Panc1 (cell line): ENCODE measurements at regions not wholly inside any gene's neighbourhood (a gene's known extent, or its start where the extent isn't known, plus 50 kb on each side); places are given as distances from the start of the nearest gene placed in this dataset.

Experiments
- ATAC-seq: fragments of 200-7000 bp; cut with Tn5 transposase; 2 replicates; pipeline ENCODE4 v1.9.1; 2020; ENCODE audit warnings: mild to moderate bottlenecking, moderate library complexity
- BruUV-seq: library from RNA; stranded (reverse); fragments of 400-500 nt; replicated peaks from 2 replicates; lab custom pipeline; 2021; lab: Mats Ljungman, UMichigan
- CTCF ChIA-PET: fragments of 300-600 bp; sonication (Branson Sonifier 250); formaldehyde crosslinking; loops from one replicate; lab custom pipeline; 2022; ENCODE audit warnings: antibody characterized with exemption; lab: Charles Lee
- POLR2A ChIA-PET: fragments of 300-600 bp; sonication (Branson Sonifier 250); formaldehyde crosslinking; loops from one replicate; lab custom pipeline; 2022; ENCODE audit warnings: antibody characterized with exemption; lab: Charles Lee
- DNase-seq: peaks from one replicate; pipeline ENCODE4 v3.0.0-alpha.2; 2010; ENCODE audit warnings: low read depth, low spot score
- H3K27ac ChIP-seq: 2 replicates; pipeline ENCODE4 v1.5.1; 2011; ENCODE audit warnings: mild to moderate bottlenecking, low read length, inconsistent platforms
- H3K27me3 ChIP-seq: fragments of 200-500 bp; sonication (Bioruptor generic); 2 replicates; pipeline ENCODE4 v1.6.0; 2014; ENCODE audit warnings: low read length, inconsistent platforms; ENCODE audit not compliant: control insufficient read depth, insufficient read depth
- H3K36me3 ChIP-seq: fragments of 200-500 bp; sonication (Bioruptor generic); 2 replicates; pipeline ENCODE4 v1.5.1; 2014; ENCODE audit warnings: inconsistent platforms, mild to moderate bottlenecking, low read length, moderate library complexity; ENCODE audit not compliant: control insufficient read depth, insufficient read depth
- H3K4me1 ChIP-seq: 2 replicates; pipeline ENCODE4 v1.5.1; 2011; ENCODE audit warnings: inconsistent platforms, mild to moderate bottlenecking, low read length, moderate library complexity; ENCODE audit not compliant: control insufficient read depth, insufficient read depth
- H3K4me3 ChIP-seq, 2 experiments: 2 replicates each; pipeline ENCODE4 v1.5.1; 2011 to 2012; ENCODE audit warnings: low read depth in 2 of 2, low read length in 2 of 2, mild to moderate bottlenecking in 2 of 2, inconsistent platforms in 1 of 2, moderate library complexity in 1 of 2
- H3K9me3 ChIP-seq: fragments of 200-500 bp; sonication (Bioruptor generic); 2 replicates; pipeline ENCODE4 v1.5.1; 2014; ENCODE audit warnings: low read depth, mild to moderate bottlenecking, inconsistent platforms, low read length, moderate library complexity; ENCODE audit not compliant: control insufficient read depth, insufficient read depth
- POLR2AphosphoS5 ChIP-seq: IDR thresholded peaks from 2 replicates; pipeline ENCODE4 v1.6.1; 2012; ENCODE audit warnings: mild to moderate bottlenecking, low read depth, low read length, moderate library complexity
- SIN3A ChIP-seq: IDR thresholded peaks from 2 replicates; pipeline ENCODE4 v1.6.1; 2012; ENCODE audit warnings: low read depth, mild to moderate bottlenecking, low read length, moderate library complexity, borderline replicate concordance; ENCODE audit not compliant: insufficient read depth
- TCF7L2 ChIP-seq: IDR thresholded peaks from 2 replicates; pipeline ENCODE4 v1.6.1; 2011; ENCODE audit warnings: mild to moderate bottlenecking, low read depth, low read length, inconsistent platforms
- in situ Hi-C: cut with HindIII; loops from 2 replicates; pipeline ENCODE4 v1.10.0; 2016; ENCODE audit warnings: low sequenced_read_pairs, low pct_unique_long_range_greater_than_20kb
- intact Hi-C: fragments of 100-400 bp; cut with micrococcal nuclease; formaldehyde crosslinking; loops from one replicate; pipeline ENCODE4 v1.10.0; 2022; ENCODE audit not compliant: unreplicated experiment
- TF ChIP-seq, protein P1 (sequence below), 2 experiments: IDR thresholded peaks; 2 replicates each; pipeline ENCODE4 v1.6.1; 2011 to 2012; ENCODE audit warnings: low read depth in 2 of 2, control low read depth in 1 of 2, low read length in 1 of 2, mild to moderate bottlenecking in 1 of 2, moderate library complexity in 1 of 2; ENCODE audit not compliant: insufficient read depth in 1 of 2
- TF ChIP-seq, protein P2 (sequence below): fragments of 450-650 bp; IDR thresholded peaks from 2 replicates; pipeline ENCODE4 v1.5.1; 2017; ENCODE audit warnings: mild to moderate bottlenecking

DNA sequence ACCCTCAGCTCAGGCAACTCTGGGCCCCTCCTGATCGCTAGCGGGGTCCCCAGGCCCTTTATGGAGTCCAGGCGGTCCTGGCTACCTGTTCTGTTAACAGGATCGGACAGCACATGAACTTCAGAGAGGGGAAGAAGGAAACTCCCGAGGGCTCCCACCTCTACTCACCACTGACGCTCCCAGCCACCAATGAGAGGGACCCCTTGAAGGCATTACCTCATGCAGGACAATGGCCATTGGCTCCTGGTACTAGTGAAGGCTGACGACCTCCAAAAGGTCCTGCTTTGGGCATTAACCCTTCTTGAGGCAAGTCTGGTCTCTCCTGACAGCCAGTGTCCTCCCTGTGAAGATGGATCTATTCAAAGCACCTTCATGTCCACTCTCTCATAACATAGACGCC lies 71.5 kb upstream of the LMO1 start:
- ATAC-seq: no peak

DNA sequence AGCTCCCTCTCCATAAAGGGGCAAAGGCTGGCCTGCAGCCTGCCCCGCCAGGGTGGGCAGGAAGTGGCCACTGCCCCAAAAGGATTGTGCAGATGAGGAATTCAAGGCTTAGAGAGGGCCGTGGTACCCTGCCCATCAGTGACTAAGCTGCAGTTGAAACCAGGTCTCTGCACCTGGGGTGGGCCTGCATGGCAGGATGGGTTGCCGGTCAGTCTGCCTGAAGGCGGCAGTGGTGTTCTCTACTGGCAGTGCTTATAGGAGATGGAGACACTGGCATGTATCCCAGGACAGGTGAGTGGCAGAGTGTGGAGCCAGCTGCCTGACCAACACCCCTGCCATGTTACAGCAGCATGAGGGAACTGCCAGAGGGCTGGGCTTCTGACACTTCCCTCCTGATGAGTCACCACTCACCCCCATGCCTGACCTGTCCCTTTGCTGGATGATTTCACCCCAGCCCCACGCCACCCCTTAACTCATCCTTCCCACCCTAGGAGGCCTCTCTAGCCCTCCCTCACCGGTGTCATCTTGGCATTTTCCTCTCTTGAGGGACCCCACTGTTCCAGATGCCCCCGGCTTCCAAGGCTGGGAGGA lies 70.2 kb upstream of the LMO1 start:
- H3K27me3 ChIP-seq: no peaks in the 10 kb centered on the region
- H3K36me3 ChIP-seq: no peaks in the 10 kb centered on the region
- in situ Hi-C loops (no loop called here), intact Hi-C loops (no loop called here)
- ChIA-PET POLR2A (interaction anchor here (0.5 kb wide), 1 partner anchor 70 kb away, joined by 8 read pairs; the partner anchor contains the start of gene LMO1), CTCF (no interaction called here)
- H3K27ac ChIP-seq: no peak overlapping the region
- no peak for DNase-seq
- TF ChIP-seq SIN3A: no peak
- TF ChIP-seq, protein P1, sequence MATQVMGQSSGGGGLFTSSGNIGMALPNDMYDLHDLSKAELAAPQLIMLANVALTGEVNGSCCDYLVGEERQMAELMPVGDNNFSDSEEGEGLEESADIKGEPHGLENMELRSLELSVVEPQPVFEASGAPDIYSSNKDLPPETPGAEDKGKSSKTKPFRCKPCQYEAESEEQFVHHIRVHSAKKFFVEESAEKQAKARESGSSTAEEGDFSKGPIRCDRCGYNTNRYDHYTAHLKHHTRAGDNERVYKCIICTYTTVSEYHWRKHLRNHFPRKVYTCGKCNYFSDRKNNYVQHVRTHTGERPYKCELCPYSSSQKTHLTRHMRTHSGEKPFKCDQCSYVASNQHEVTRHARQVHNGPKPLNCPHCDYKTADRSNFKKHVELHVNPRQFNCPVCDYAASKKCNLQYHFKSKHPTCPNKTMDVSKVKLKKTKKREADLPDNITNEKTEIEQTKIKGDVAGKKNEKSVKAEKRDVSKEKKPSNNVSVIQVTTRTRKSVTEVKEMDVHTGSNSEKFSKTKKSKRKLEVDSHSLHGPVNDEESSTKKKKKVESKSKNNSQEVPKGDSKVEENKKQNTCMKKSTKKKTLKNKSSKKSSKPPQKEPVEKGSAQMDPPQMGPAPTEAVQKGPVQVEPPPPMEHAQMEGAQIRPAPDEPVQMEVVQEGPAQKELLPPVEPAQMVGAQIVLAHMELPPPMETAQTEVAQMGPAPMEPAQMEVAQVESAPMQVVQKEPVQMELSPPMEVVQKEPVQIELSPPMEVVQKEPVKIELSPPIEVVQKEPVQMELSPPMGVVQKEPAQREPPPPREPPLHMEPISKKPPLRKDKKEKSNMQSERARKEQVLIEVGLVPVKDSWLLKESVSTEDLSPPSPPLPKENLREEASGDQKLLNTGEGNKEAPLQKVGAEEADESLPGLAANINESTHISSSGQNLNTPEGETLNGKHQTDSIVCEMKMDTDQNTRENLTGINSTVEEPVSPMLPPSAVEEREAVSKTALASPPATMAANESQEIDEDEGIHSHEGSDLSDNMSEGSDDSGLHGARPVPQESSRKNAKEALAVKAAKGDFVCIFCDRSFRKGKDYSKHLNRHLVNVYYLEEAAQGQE (IDR thresholded peaks at IDR 0.05; ENCODE audit: insufficient read depth in 1 of 2, low read depth in 2 of 2, low read length in 1 of 2): no peak
- no peak for TF ChIP-seq POLR2AphosphoS5
- TF ChIP-seq, protein P2, sequence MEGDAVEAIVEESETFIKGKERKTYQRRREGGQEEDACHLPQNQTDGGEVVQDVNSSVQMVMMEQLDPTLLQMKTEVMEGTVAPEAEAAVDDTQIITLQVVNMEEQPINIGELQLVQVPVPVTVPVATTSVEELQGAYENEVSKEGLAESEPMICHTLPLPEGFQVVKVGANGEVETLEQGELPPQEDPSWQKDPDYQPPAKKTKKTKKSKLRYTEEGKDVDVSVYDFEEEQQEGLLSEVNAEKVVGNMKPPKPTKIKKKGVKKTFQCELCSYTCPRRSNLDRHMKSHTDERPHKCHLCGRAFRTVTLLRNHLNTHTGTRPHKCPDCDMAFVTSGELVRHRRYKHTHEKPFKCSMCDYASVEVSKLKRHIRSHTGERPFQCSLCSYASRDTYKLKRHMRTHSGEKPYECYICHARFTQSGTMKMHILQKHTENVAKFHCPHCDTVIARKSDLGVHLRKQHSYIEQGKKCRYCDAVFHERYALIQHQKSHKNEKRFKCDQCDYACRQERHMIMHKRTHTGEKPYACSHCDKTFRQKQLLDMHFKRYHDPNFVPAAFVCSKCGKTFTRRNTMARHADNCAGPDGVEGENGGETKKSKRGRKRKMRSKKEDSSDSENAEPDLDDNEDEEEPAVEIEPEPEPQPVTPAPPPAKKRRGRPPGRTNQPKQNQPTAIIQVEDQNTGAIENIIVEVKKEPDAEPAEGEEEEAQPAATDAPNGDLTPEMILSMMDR: peak; percentile 23; the same call in 1 of the 2 replicates
- TF ChIP-seq TCF7L2: no peak
- H3K9me3 ChIP-seq: no peaks in the 10 kb centered on the region
- H3K4me1 ChIP-seq: peaks cover 10% of the 10 kb centered on the region
- H3K4me3 ChIP-seq: no peak overlapping the region
- BruUV-seq: no TSS peak
- no peak for ATAC-seq

More for the DNA sequence above, 71.5 kb upstream of the LMO1 start:
- BruUV-seq: no TSS peak
- in situ Hi-C loops (no loop called here), intact Hi-C loops (no loop called here)
- ChIA-PET POLR2A (no interaction called here), CTCF (no interaction called here)
- no peaks in the 10 kb centered on the region for H3K36me3 ChIP-seq
- no peak for DNase-seq
- TF ChIP-seq, protein P2: no peak
- TF ChIP-seq, protein P1 (IDR thresholded peaks at IDR 0.05; ENCODE audit: insufficient read depth in 1 of 2, low read depth in 2 of 2, low read length in 1 of 2): no peak
- TF ChIP-seq SIN3A (no peak), POLR2AphosphoS5 (no peak), TCF7L2 (no peak)
- H3K27me3 ChIP-seq: no peaks in the 10 kb centered on the region
- no peak overlapping the region for H3K4me3 ChIP-seq
- no peak overlapping the region for H3K27ac ChIP-seq
- H3K4me1 ChIP-seq: no peaks in the 10 kb centered on the region
- no peaks in the 10 kb centered on the region for H3K9me3 ChIP-seq
